Jurkat, Clone E6-1 (cell line): ENCODE measurements at regions not wholly inside any gene's neighbourhood (a gene's known extent, or its start where the extent isn't known, plus 50 kb on each side); places are given as distances from the start of the nearest gene placed in this dataset.

Source experiments
- DNase-seq: peaks from one replicate; pipeline ENCODE4 v3.0.0-alpha.2; 2011; ENCODE audit warnings: low read depth, low spot score
- H3K4me3 ChIP-seq: 2 replicates; pipeline ENCODE4 v1.5.1; 2011; ENCODE audit warnings: mild to moderate bottlenecking, low read length, control low read depth, moderate library complexity

- DNase-seq = no peak
- H3K4me3 ChIP-seq = no peak overlapping the region
Observed at GRCh38 chr1:170365331-170365730, 166.6 kb upstream of the GORAB start.

GRCh38 chr1:170366980-170367379 is 165.0 kb upstream of the GORAB start:
- no peak for DNase-seq
- H3K4me3 ChIP-seq = no peak overlapping the region

- DNase-seq = no peak
- H3K4me3 ChIP-seq = no peak overlapping the region
Observed at GRCh38 chr1:170367615-170368014, 164.4 kb upstream of the GORAB start.

- DNase-seq = no peak
- H3K4me3 ChIP-seq = no peak overlapping the region
Observed at GRCh38 chr1:170369000-170369399, 163.0 kb upstream of the GORAB start.

- H3K4me3 ChIP-seq = no peak overlapping the region
- DNase-seq = no peak
Observed at GRCh38 chr1:170369417-170369816, 162.5 kb upstream of the GORAB start.

GRCh38 chr1:170370087-170370486 is 161.9 kb upstream of the GORAB start:
- no peak for DNase-seq
- H3K4me3 ChIP-seq = no peak overlapping the region

GRCh38 chr1:170375082-170375723 is 156.8 kb upstream of the GORAB start:
- DNase-seq = no peak
- no peak overlapping the region for H3K4me3 ChIP-seq

GRCh38 chr1:170376801-170377385 is 155.1 kb upstream of the GORAB start:
- DNase-seq = no peak
- H3K4me3 ChIP-seq = no peak overlapping the region

GRCh38 chr1:170377440-170377839 is 154.5 kb upstream of the GORAB start:
- no peak for DNase-seq
- no peak overlapping the region for H3K4me3 ChIP-seq

GRCh38 chr1:170377896-170378634 is 153.9 kb upstream of the GORAB start:
- no peak overlapping the region for H3K4me3 ChIP-seq
- no peak for DNase-seq

- H3K4me3 ChIP-seq = no peak overlapping the region
- no peak for DNase-seq
Observed at GRCh38 chr1:170385750-170386149, 146.2 kb upstream of the GORAB start.

- H3K4me3 ChIP-seq = no peak overlapping the region
- no peak for DNase-seq
Observed at GRCh38 chr1:170388489-170388888, 143.5 kb upstream of the GORAB start.

GRCh38 chr1:170395149-170395548 is 136.8 kb upstream of the GORAB start:
- no peak for DNase-seq
- H3K4me3 ChIP-seq = no peak overlapping the region

- H3K4me3 ChIP-seq = no peak overlapping the region
- DNase-seq = no peak
Observed at GRCh38 chr1:170397061-170397460, 134.9 kb upstream of the GORAB start.

- no peak overlapping the region for H3K4me3 ChIP-seq
- DNase-seq = no peak
Observed at GRCh38 chr1:170402476-170403311, 129.3 kb upstream of the GORAB start.

GRCh38 chr1:170407138-170407537 is 124.8 kb upstream of the GORAB start:
- no peak for DNase-seq
- H3K4me3 ChIP-seq = no peak overlapping the region

GRCh38 chr1:170407581-170407980 is 124.4 kb upstream of the GORAB start:
- no peak for DNase-seq
- no peak overlapping the region for H3K4me3 ChIP-seq

GRCh38 chr1:170410401-170411166 is 121.4 kb upstream of the GORAB start:
- no peak for DNase-seq
- H3K4me3 ChIP-seq = no peak overlapping the region
